ENCODE measurements at regions not wholly inside any gene's neighbourhood (a gene's known extent, or its start where the extent isn't known, plus 50 kb on each side); places are given as distances from the start of the nearest gene placed in this dataset.

DNA sequence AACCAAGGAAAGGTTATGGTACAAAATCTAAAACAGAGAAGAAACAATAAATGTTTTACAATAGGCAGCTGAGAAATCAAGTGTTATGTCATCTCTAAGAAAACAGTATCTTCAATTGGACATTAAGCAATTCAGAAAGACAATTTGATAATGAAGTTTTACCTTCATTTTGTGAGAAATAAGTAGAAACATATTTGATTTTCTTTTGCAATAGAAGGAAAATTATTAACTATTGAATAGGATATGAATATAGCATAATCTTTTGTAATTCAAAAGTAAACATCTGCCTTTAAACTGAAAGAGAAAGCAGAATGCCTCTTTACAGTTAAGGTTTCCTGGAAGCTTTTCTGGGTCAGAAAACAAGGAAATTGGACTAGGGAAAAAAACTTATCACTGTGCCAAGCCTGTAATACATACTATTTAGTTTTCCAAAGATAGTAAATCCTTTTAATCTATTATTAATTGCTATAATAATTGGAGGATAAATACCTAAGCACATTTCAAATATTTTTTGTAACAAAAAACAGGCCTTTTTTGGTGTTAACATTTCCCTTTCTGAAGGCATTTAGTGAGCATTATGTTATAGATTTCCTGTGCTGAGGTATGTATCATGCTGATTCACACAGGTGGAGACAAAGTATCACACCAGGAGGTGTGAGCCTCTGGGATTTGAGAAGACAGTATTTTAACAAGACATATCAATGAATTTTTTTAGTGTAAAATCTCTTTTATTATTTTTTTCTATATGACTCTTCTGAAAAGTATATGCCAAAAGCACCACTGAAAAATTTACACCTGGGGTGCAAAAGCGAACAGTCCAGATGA, 947.0 kb upstream of the CDH2 start:
- TF ChIP-seq EZH2phosphoT487 (IDR thresholded peaks at IDR 0.05; ENCODE audit: low read depth, severe bottlenecking, unreplicated experiment), result no peak
- TF ChIP-seq, protein P1, sequence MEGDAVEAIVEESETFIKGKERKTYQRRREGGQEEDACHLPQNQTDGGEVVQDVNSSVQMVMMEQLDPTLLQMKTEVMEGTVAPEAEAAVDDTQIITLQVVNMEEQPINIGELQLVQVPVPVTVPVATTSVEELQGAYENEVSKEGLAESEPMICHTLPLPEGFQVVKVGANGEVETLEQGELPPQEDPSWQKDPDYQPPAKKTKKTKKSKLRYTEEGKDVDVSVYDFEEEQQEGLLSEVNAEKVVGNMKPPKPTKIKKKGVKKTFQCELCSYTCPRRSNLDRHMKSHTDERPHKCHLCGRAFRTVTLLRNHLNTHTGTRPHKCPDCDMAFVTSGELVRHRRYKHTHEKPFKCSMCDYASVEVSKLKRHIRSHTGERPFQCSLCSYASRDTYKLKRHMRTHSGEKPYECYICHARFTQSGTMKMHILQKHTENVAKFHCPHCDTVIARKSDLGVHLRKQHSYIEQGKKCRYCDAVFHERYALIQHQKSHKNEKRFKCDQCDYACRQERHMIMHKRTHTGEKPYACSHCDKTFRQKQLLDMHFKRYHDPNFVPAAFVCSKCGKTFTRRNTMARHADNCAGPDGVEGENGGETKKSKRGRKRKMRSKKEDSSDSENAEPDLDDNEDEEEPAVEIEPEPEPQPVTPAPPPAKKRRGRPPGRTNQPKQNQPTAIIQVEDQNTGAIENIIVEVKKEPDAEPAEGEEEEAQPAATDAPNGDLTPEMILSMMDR (IDR thresholded peaks at IDR 0.05; ENCODE audit: poor library complexity), result no peak
- no peak for TF ChIP-seq EZH2 (IDR thresholded peaks at IDR 0.05; ENCODE audit: borderline replicate concordance)

All from hepatocyte (in vitro differentiated cells).